Right lung (tissue), 2 donors: ENCODE measurements at regions not wholly inside any gene's neighbourhood (a gene's known extent, or its start where the extent isn't known, plus 50 kb on each side); places are given as distances from the start of the nearest gene placed in this dataset.

ENCODE experiments used
- DNase-seq, 2 donors: peaks; one replicate each; pipeline ENCODE4 v3.0.0-alpha.2; 2013

GRCh38 chr16:51592535-51593300, 441.6 kb upstream of the SALL1 start:
- DNase-seq, result no peak

GRCh38 chr16:51592001-51592501, 441.0 kb upstream of the SALL1 start:
- DNase-seq, result no peak

- no peak for DNase-seq
Measured at GRCh38 chr16:51591480-51591879, 440.4 kb upstream of the SALL1 start.

GRCh38 chr16:51579652-51580360, 428.7 kb upstream of the SALL1 start:
- no peak for DNase-seq

- DNase-seq, result no peak
Measured at GRCh38 chr16:51577621-51578303, 426.7 kb upstream of the SALL1 start.

GRCh38 chr16:51576498-51577195, 425.6 kb upstream of the SALL1 start:
- DNase-seq, result no peak

- DNase-seq, result no peak
Measured at GRCh38 chr16:51573191-51573590, 422.1 kb upstream of the SALL1 start.

- DNase-seq, result no peak
Measured at GRCh38 chr16:51569203-51569931, 418.3 kb upstream of the SALL1 start.

GRCh38 chr16:51567911-51568310, 416.8 kb upstream of the SALL1 start:
- DNase-seq, result no peak

GRCh38 chr16:51565184-51565583, 414.1 kb upstream of the SALL1 start:
- no peak for DNase-seq

- DNase-seq, result no peak
Measured at GRCh38 chr16:51562891-51563290, 411.8 kb upstream of the SALL1 start.

GRCh38 chr16:51559901-51560300, 408.8 kb upstream of the SALL1 start:
- no peak for DNase-seq

- no peak for DNase-seq
Measured at GRCh38 chr16:51557670-51558069, 406.6 kb upstream of the SALL1 start.

- DNase-seq, result no peak
Measured at GRCh38 chr16:51556694-51557340, 405.7 kb upstream of the SALL1 start.

- DNase-seq, result no peak
Measured at GRCh38 chr16:51553910-51554309, 402.8 kb upstream of the SALL1 start.

- DNase-seq, result no peak
Measured at GRCh38 chr16:51553314-51553713, 402.2 kb upstream of the SALL1 start.

GRCh38 chr16:51550800-51551347, 399.8 kb upstream of the SALL1 start:
- DNase-seq, result no peak

- no peak for DNase-seq
Measured at GRCh38 chr16:51549836-51550235, 398.8 kb upstream of the SALL1 start.

- no peak for DNase-seq
Measured at GRCh38 chr16:51545951-51546350, 394.9 kb upstream of the SALL1 start.

GRCh38 chr16:51544851-51545467, 393.9 kb upstream of the SALL1 start:
- no peak for DNase-seq
